Adrenal gland (tissue), 9 donors: ENCODE measurements at regions not wholly inside any gene's neighbourhood (a gene's known extent, or its start where the extent isn't known, plus 50 kb on each side); places are given as distances from the start of the nearest gene placed in this dataset.

Source experiments
- DNase-seq, 7 donors: peaks; one replicate each; pipeline ENCODE4 v3.0.0-alpha.2; 2019 to 2020
- H3K27ac ChIP-seq, 5 donors: fragments of 200-600 bp; sonication (generic) in 4 of 5; 1 replicate in 3 of 5; 2 replicates in 2 of 5; pipeline versions ENCODE4 v1.5.1 to v1.8.0; 2016 to 2020; ENCODE audit warnings: mild to moderate bottlenecking in 1 of 5
- H3K27me3 ChIP-seq: fragments of 200-600 bp; 2 replicates; pipeline ENCODE4 v1.8.0; 2021
- H3K36me3 ChIP-seq, 2 donors: fragments of 200-600 bp; replicated peaks in 1 of 2; 1 replicate in 1 of 2; 2 replicates in 1 of 2; pipeline versions ENCODE4 v1.5.1 to v1.8.0; 2018 to 2022
- H3K4me1 ChIP-seq, 2 donors: fragments of 200-600 bp; replicated peaks in 1 of 2; 1 replicate in 1 of 2; 2 replicates in 1 of 2; pipeline versions ENCODE4 v1.5.1 to v1.8.0; 2018 to 2021
- H3K4me3 ChIP-seq, 4 donors: fragments of 200-600 bp; sonication (generic) in 3 of 4; one replicate each; pipeline ENCODE4 v1.5.1; 2016 to 2018
- H3K9me3 ChIP-seq, 3 donors: fragments of 200-600 bp; sonication (generic) in 1 of 3; replicated peaks in 1 of 3; 1 replicate in 2 of 3; 2 replicates in 1 of 3; pipeline versions ENCODE4 v1.5.1 to v1.8.0; 2016 to 2021
- POLR2A ChIP-seq, 2 donors: fragments of 450-650 bp; IDR thresholded peaks; one replicate each; pipeline ENCODE4 v1.6.1; 2017; ENCODE audit warnings: antibody characterized with exemption in 2 of 2, mild to moderate bottlenecking in 2 of 2, moderate library complexity in 1 of 2
- WGBS, 4 donors: extraction: QIAGEN DNeasy Blood & Tissue Kit in 2 of 4; methylation state at CpG; one replicate each; pipeline versions ENCODE4 v1.1.5 to v1.1.7; 2013 to 2017; 5-methylcytosine and 5-hydroxymethylcytosine counted together
- intact Hi-C, 2 donors: fragments of 100-400 bp; cut with DNase I; formaldehyde crosslinking; loops; one replicate each; pipeline versions ENCODE4 v1.14.1 to v1.15.0; 2022 to 2023
- TF ChIP-seq, protein P1 (sequence below), 6 experiments: fragments of 450-650 bp in 4 of 6; fragments of 200-600 bp in 2 of 6; sonication (generic) in 1 of 6; IDR thresholded peaks; 1 replicate in 5 of 6; 2 replicates in 1 of 6; pipeline versions ENCODE4 v1.5.1 to v1.8.0; 2016 to 2021; ENCODE audit warnings: antibody characterized with exemption in 6 of 6, mild to moderate bottlenecking in 2 of 6, moderate library complexity in 1 of 6
- donor health status: healthy with polysubstance abuse.
- donor health status: Bipolar disorder and iron deficiency.
- donor health status: DM: yes; HTN: yes; CAD: no.
- donor health status: DM: no; HTN: no; CAD: no.
- donor health status: DM: no; HTN: no; CAD: no.

DNA sequence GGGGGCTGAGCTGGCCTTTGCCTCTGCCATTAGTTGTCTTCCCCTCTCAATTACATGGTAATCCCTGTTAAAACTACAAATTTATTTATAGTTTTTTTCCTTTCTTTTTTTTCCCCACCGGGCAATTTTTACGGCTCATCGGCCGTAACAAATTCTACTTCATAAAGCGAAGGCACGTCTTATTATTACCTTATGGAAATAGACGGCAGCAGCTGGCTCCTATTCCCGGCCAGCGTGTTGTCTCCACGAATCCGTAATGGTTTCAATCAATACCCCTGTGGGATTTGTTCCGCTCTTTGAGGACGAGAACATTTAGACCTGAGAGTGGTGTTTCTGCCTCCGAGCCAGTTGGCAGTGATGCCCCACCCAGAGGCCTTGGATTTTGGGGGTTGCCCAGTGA lies 52.4 kb upstream of the IGSF21 start:
- 86 to 94% (median 91%) methylated on average over 14 of the region's 14 CpGs for WGBS, 4 donors
- TF ChIP-seq, protein P1, sequence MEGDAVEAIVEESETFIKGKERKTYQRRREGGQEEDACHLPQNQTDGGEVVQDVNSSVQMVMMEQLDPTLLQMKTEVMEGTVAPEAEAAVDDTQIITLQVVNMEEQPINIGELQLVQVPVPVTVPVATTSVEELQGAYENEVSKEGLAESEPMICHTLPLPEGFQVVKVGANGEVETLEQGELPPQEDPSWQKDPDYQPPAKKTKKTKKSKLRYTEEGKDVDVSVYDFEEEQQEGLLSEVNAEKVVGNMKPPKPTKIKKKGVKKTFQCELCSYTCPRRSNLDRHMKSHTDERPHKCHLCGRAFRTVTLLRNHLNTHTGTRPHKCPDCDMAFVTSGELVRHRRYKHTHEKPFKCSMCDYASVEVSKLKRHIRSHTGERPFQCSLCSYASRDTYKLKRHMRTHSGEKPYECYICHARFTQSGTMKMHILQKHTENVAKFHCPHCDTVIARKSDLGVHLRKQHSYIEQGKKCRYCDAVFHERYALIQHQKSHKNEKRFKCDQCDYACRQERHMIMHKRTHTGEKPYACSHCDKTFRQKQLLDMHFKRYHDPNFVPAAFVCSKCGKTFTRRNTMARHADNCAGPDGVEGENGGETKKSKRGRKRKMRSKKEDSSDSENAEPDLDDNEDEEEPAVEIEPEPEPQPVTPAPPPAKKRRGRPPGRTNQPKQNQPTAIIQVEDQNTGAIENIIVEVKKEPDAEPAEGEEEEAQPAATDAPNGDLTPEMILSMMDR (IDR thresholded peaks at IDR 0.05), result no peak
- TF ChIP-seq POLR2A (IDR thresholded peaks at IDR 0.05), result no peak

GRCh38 chr1:18056545-18056944 lies 51.1 kb upstream of the IGSF21 start:
- Histone ChIP-seq H3K27ac (no peak overlapping the region), H3K4me3 (no peak overlapping the region), H3K4me1 (no peaks in the 10 kb centered on the region), H3K36me3 (no peaks in the 10 kb centered on the region), H3K27me3 (no peaks in the 10 kb centered on the region), H3K9me3 (no peaks in the 10 kb centered on the region)
- WGBS, 4 donors, result 88 to 100% (median 97%) methylated on average over 1 of the region's 1 CpG
- no peak for DNase-seq
- intact Hi-C loops, result no loop called here
- TF ChIP-seq, protein P1 (IDR thresholded peaks at IDR 0.05), result no peak
- TF ChIP-seq POLR2A (IDR thresholded peaks at IDR 0.05), result no peak

More for the DNA sequence above, 52.4 kb upstream of the IGSF21 start:
- H3K36me3 ChIP-seq, result no peaks in the 10 kb centered on the region
- no peak overlapping the region for H3K27ac ChIP-seq
- intact Hi-C loops, result no loop called here
- no peak for DNase-seq
- no peak overlapping the region for H3K4me3 ChIP-seq
- no peaks in the 10 kb centered on the region for H3K9me3 ChIP-seq
- H3K27me3 ChIP-seq, result no peaks in the 10 kb centered on the region
- H3K4me1 ChIP-seq, result no peaks in the 10 kb centered on the region

- TF ChIP-seq, protein P1 (IDR thresholded peaks at IDR 0.05), result no peak
- no peak for TF ChIP-seq POLR2A (IDR thresholded peaks at IDR 0.05)
- Histone ChIP-seq H3K4me3 (no peak overlapping the region), H3K36me3 (no peaks in the 10 kb centered on the region), H3K27ac (no peak overlapping the region), H3K9me3 (no peaks in the 10 kb centered on the region), H3K4me1 (no peaks in the 10 kb centered on the region), H3K27me3 (no peaks in the 10 kb centered on the region)
- WGBS, 4 donors, result 55 to 74% (median 68%) methylated on average over 5 of the region's 5 CpGs
- no peak for DNase-seq
- intact Hi-C loops, result no loop called here
Measured at GRCh38 chr1:18057623-18058022, 50.0 kb upstream of the IGSF21 start.
